GM18858 (cell line): ENCODE measurements at regions not wholly inside any gene's neighbourhood (a gene's known extent, or its start where the extent isn't known, plus 50 kb on each side); places are given as distances from the start of the nearest gene placed in this dataset.

Source experiments
- ATAC-seq: cut with Tn5 transposase; IDR thresholded peaks from one replicate; pipeline ENCODE4 v1.9.1; 2021; ENCODE audit not compliant: unreplicated experiment

DNA sequence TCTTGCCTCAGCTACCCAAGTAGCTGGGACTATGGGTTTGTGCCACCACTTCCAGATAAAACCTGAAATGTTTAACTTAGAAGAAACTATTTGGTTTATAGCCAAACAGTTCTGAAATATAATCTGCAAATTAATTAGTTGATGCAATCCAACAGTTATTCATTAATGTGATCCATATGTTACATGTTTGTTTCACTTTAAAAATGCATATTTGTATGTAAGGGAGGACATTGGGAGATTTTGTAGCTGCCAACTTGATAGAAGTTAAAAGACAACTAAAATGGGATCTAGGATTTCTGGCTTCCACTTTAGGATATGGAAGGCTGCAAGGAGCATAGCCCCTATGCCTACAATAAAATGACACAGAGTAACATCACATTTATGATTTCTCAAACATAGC is 532.5 kb upstream of the SLC10A2 start:
- ATAC-seq, result no peak

DNA sequence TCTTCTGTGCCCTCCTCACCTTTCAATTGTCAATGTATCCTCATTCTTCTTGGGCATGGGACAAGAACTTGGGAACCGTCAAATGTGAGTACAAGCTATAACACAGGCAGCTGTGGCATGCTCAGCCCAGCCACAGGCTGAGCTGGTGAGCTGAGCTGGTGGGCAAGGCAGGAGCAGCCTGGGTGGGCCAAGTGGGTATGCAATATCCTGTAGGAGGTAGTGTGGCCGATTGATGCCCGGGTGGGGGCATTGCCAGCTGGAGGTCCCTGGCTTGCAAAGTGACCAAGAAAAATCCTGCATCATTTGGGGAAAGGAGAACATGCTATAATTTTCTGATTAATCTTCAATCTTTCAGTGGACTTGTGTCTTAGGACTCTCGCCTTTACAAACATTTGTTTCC is 507.2 kb upstream of the SLC10A2 start:
- ATAC-seq, result no peak

DNA sequence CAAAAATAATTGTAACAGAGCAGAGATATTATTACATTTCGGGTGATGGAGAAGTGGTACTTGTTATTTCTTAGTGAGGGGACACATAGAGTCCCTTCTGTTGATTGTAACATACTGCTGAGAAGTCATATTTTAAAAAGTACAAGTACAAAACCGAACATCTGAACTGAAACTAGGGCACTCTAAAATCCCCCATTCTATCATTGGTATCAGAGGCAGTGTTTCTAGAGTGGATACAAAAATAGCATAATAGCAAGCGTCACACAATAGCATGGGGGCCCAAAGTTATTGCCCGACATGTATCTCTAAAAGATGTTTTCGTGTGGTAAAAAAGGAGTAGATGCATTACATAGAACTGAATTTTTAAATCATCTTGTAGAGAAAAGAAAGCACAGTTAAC is 502.1 kb upstream of the SLC10A2 start:
- ATAC-seq, result no peak

DNA sequence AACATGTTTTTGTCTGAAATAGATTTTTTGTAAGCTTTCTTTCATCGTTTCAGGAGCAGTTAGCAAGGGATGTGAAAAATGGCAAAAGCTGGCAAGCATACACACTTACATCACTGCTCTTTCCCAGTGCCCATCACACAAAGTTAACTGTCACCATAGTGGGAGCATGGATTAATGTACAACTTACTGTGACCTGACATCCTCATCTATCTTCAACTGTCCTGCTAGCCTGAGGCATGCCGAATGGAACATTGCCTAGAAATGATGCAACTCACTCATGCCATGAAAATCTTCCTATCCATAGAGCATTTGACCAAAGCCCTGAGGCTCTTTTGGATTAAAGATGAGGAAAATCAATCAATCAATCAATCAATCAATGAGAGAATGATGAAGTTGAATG is 491.7 kb upstream of the SLC10A2 start:
- no peak for ATAC-seq

DNA sequence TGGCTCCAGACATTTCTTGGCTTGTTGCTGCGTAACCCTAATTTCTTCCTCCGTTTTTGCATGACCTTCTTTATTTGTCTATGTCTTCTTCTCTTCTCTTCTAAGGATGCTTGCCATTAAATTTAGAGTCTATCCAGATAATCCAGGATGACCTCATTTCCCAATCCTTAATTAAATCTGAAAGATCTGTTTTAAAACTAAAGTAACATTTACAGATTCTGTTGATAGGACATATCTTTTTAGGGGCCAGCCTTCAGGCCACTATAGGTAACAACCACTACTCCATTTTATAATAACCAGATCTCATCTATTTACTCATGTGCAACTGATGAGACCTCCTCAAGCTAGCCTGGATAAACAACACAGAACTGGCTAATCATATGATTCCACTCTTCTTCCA is 490.5 kb upstream of the SLC10A2 start:
- no peak for ATAC-seq

DNA sequence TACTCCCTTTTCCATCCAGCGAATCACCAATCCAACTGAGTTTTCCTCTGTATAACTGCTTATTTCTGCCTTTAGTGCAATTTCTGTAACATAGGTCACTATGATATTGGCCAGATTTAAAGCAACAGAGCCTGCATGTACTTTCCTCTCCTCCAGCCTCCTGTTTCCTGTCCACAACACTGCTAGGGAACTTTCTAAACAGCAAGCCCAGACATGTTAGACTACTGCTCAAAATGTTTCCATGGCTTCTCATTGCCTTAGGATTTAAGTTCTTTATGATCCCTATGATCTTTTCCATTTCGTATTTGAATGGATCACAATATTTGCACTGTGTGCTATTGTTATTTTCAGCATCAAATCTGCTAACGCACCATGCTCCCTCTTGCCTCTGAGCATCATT is 481.7 kb upstream of the SLC10A2 start:
- no peak for ATAC-seq

DNA sequence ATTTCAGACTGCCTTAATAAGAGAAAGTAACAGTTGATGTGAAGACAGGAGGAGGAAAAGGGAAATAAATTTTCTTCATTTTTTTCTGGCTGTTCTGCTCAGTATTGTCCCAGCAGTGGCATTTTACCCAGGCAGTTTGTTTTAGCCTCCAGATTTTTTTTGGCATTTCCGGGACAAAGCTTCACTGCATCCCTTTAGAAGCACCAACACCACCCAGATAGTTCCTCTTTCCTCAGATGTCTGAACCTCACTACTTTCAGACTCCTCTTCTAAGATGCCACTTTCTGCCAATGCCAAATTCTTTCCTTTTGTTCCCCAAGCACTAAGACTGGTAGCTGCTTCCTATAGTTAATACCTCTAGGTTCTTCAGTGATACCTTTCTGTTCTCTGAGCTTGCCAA is 480.1 kb upstream of the SLC10A2 start:
- no peak for ATAC-seq

DNA sequence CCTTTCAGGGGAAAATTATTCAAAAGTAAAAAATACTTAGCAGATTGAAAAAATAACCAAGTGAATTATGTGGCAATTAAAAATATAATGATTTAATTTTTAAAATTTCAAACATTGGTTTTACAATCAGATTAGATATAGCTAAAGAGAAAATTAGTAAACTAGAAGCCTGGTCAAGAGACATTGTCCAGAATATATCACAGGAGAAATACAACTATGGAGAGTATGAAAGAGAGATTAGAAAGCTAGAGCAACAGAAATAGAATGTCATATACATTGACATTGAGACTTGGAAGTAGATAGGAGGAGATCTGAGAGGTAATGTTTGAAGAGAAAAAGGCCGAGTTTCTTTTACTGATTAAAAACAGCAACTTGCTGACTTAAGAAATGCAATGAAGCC is 476.4 kb upstream of the SLC10A2 start:
- no peak for ATAC-seq

DNA sequence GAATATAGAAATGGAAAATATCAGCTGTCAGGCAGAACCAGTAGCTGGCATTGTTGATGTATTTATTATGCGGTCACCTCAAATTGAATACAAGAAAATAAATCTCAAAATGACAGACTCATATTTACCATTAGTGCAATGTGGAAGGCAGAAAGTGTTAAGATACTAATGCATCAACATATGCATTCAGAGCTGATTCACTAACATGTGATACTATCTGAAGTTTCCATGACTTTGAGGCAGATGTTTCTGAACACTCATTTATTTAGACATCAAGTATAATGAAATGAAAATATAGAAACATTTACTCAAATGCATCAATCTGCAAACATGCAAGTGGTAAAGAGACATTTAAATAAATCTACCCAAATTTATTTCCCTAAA is 474.2 kb upstream of the SLC10A2 start:
- no peak for ATAC-seq

DNA sequence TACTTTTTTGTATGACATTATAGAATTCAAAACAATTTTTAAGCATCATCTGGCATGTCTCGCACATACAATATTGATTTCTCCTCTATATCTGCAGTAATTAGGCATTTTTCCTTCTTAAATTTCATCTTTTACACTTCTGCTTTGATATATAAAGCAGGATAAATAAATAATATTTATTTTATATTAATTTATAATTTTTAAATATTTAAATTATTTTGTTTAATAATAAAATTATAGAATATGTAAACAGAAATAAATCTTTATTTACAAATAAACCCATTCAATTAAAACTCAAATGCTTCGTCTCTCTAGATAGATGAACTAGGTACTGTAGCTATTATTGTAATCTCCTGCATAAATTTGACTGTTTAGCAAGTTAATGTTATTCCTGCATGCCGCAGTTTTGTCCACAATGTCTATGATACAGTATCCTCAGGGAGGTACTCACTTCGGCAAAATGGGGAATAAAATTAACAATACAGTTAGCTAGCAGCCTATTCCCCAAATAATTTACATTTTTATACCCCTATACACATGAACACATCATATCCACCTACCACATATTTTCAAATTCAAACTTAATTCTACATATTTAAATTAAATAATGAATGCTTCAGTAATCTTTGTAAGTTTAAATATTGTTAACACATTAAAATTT is 473.6 kb upstream of the SLC10A2 start:
- ATAC-seq, result no peak

DNA sequence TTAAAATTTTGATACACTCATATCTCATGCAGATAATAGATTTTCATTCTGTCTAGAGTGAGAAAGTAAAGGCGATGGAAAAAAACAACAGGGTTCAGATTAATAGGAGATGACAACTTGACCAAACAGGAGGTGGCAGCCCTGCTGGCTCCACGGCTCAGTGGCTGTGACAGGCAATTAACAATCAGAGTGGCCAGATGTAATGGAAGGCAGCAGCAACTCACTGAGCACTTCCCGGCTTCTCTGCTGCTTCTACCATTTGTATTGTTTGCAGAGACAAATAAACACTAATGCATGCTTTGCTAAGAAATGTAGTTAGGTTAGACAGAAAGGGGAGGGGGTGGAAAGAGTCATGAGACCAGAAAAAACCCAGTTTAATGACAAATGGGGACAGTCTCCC is 473.0 kb upstream of the SLC10A2 start:
- no peak for ATAC-seq

DNA sequence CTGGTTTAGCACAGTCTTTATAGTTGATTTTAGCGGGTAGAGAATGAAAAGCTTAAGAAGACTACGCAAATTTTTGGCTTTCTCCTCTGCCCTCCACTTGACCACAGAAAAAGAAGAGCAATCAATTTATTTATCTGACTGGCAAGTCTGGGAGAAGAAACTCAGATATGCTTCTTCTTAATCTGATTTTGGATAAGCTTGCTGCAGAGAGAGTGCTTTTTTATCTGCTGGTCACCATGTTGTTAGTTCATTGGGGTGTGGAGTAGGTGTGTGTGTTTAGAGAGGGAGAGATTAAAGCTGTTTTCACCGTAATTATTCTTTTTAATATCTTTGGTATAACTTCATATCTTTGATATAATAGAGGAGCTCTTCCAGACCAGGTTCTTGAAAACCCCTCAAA is 471.4 kb upstream of the SLC10A2 start:
- no peak for ATAC-seq

DNA sequence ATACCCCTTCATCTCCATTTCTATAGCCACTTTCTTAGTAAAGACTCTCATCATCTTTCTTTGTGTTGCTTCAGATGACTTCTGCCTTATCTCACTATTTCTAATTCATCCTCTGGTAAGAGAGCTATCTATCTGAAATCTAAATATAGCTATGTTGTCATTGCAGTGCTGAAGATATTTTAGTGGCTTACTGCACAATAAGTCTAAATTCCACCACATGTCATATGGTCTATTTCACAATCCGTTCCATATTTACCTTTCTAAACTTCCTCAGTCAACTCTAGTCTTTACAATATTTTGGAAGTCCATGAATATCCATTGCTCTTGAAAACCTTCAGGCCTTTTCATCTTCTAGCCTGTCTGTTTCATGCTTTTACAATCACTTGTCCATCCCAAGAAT is 465.1 kb upstream of the SLC10A2 start:
- ATAC-seq, result no peak

DNA sequence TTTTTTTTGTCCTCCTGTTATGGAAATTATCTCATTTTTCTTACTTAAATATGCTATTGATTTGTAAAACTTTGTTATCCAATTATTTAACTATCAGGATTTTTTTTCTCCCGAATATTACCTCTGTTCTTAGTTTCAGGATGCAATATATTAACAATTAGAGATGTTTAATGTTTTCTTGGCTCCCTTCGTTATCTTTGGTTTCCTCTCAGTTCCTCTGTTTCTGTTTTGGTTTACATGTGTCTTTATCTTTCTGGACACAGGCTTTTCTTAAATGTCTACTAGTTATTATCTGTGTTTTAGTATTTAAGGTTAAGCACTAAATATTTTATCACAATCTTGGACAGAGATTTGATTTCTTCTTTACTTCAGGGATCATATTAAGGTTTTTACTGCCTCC is 462.2 kb upstream of the SLC10A2 start:
- ATAC-seq, result no peak

DNA sequence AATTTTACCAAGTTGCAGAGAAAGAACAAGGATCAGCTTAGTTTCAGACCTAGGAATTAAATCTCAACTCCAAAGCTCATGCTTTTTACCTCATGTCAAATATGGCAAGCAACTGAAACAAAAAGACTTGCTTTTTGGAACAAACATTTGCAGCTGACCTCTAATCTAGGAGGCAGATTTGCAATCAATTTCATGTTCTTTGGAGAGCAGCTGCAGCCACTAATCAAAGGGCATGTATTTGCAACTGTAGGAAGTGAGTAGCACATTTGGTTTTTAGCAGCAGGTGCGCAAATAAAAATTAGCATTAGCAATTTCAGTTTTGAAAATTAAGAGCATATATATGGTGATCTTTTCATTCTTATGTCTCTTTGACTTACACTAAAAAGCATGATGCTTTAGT is 459.3 kb upstream of the SLC10A2 start:
- ATAC-seq, result no peak

DNA sequence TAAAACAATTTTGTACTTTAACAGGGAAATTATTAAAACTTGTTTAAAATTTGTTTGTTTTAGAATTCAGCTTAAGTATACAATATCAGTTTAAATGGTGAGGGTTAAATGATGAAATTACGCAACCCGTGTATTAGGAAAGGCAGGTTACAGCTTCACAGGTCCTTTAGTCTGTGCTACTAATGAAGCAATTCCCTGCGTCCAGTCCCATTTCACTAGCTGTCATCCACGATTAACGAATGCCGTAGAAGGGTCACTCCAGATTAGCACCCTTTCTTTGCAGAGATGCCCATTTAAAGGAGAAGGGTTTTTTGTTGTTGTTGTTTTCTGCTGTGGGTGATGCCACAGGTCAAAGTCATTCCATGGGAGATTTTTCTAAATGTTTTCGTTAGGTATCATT is 457.6 kb upstream of the SLC10A2 start:
- no peak for ATAC-seq

DNA sequence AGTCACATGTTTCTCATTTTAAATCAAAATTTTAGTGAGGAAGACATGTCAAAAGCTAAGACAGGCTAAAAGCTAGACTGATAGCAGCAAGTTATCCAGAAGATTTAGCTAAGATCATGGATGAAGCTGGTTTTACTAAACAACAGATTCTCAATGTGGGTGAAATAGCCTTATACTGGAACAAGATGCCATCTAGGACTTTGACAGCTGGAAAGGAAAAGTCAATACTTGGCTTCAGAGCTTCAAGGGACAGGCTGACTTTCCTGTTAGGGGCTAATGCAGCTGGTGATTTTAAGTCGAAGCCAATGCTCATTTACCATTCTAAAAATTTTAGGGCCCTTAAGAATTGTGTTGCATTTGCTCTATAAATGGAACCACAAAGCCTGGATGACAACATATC is 455.3 kb upstream of the SLC10A2 start:
- ATAC-seq, result no peak

DNA sequence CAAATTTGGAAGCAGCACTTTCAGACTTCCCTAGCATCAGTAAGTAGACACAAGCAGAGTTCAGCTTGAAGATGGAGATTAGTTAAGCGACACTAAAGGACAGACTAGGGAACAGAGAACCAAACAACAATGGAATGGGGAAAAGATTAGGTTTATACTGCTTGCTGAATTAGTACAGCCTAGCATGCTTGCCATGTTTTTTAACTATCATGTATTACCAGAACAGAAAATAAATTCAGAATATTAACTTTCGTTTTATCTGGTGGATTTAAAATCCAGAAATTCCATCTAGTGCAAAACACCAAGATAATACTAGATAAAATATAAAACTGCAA is 451.5 kb upstream of the SLC10A2 start:
- no peak for ATAC-seq

DNA sequence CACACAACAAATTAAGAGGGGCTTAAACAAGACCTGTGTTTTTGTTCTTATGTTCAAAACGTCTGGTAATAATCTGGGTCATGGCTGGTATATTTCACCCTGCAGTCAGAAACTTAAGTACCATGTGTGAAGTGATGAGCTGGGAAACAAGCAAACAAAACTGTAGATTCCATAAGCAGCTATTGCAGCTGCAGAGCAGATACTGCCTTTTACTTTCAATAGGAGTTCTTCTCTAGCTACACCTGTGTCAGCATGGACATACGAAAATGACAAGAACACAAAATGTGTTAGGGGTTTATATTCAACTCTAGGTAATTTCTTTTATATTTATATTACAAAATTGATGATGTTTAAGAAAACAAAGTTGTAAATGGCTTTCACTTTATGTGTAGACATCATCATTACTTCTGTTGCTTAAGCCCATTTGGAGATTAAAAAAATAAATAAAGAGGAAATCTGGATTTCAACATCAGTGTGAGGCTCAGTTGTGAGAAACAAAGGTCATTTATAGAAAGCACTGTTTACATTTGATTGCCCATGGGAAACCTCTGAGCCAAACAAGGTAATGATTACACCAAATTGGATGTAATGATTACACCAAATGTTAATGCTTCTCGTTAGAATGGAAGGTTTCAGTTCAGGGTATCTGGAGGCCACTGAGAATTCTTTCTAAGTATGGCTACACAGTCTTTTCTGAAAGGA is 451.0 kb upstream of the SLC10A2 start:
- peak; percentile 88 for ATAC-seq

DNA sequence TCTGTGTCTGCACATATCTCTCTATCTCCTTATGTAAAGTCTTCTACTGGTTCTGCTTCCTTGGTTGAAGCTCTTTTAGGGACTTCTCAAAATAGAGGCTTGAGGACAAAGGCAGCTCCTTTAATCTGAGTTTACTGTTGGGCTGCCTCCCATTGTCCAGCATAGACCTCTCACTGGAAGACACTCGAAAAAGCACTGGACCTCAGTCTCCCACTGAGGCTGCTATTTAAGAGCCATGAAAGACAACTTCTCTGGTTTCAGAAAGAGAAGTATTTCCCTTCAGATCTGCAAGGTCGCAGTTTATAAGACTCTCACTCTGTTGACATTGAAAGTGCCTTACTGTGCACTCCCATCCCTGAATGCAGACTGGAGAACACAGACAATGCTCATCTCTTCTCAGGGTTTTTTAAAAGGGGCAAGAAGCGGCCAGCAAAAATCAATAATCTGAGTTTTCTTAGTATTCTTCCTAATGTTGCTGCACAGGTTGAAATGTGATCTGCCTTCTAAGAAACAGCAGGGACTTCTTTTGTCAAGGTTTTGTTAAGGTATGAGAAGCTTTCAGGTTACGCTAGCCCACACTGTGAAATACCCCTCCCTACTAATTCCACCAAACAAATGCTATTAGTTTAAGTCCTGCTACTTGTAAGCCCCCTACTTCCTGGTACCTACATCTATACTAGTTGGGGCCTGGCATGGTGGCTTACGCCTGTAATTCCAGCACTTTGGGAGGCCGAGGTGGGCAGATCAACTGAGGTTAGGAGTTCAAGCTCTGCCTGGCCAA is 450.0 kb upstream of the SLC10A2 start:
- ATAC-seq, result no peak

DNA sequence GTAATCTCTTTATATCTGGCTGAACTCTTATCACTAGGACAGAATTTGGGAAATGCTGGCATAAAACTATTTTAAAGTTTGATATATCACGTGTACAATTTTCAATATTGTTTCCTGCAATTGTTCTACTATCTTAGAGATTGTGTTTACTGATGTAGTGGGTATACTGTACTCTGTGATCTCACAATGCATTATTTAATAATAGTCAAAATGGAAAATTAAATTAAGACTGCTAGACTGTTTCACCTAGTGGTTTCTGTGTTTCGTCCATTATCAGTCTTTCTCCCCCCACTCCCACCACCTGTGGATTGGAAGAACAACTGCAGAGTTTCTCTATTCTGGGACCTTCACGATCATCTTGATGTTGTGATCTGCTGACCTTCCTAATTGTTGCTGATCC is 449.2 kb upstream of the SLC10A2 start:
- no peak for ATAC-seq

DNA sequence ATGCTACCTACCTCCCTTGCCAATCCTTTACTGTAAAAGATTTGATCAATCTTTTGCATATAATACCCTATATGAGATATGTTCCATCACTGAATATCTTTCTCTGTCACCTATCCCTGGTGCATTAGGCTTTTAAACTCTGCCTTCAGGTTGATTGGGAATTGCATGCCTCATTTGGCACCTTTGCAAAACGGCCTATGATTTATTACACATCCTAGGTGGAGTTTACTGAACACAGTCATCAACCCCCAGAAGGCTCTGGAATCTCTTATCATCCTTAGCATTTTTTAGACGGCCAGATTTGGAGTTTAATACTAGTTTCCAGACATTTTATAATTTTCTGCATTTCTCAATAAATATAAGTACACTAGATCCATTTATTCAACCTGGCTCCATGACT is 448.4 kb upstream of the SLC10A2 start:
- ATAC-seq, result no peak
